PFSK-1 (cell line): ENCODE measurements at regions not wholly inside any gene's neighbourhood (a gene's known extent, or its start where the extent isn't known, plus 50 kb on each side); places are given as distances from the start of the nearest gene placed in this dataset.

ENCODE experiments used
- FOXP2 ChIP-seq: optimal IDR thresholded peaks from 2 replicates; pipeline ENCODE3; 2011; ENCODE audit warnings: borderline replicate concordance, control low read depth, inconsistent platforms; ENCODE audit not compliant: insufficient read depth; ENCODE audit errors: extremely low read length, extremely low read depth
- POLR2AphosphoS5 ChIP-seq: IDR thresholded peaks from 2 replicates; pipeline ENCODE4 v1.6.1; 2012; ENCODE audit warnings: low read depth, mild to moderate bottlenecking, control low read depth, low read length, moderate library complexity
- SIN3A ChIP-seq: IDR thresholded peaks from 2 replicates; pipeline ENCODE4 v1.6.1; 2012; ENCODE audit warnings: mild to moderate bottlenecking, low read length, moderate library complexity, borderline replicate concordance; ENCODE audit not compliant: insufficient read depth
- TAF1 ChIP-seq: IDR thresholded peaks from 2 replicates; pipeline ENCODE4 v1.6.1; 2012; ENCODE audit warnings: low read length, control low read depth, borderline replicate concordance; ENCODE audit not compliant: insufficient read depth
- TF ChIP-seq, protein P1 (sequence below), 2 experiments: IDR thresholded peaks; 2 replicates each; pipeline versions ENCODE4 v1.6.1 to v1.8.0; 2011 to 2012; ENCODE audit warnings: low read depth in 2 of 2, low read length in 2 of 2, control low read depth in 1 of 2, inconsistent platforms in 1 of 2, mild to moderate bottlenecking in 1 of 2, moderate library complexity in 1 of 2; ENCODE audit not compliant: insufficient read depth in 1 of 2

GRCh38 chr12:22932431-22932830 lies 307.5 kb downstream of the ETNK1 start:
- TF ChIP-seq SIN3A (no peak), TAF1 (no peak), FOXP2 (no peak)
- TF ChIP-seq, protein P1, sequence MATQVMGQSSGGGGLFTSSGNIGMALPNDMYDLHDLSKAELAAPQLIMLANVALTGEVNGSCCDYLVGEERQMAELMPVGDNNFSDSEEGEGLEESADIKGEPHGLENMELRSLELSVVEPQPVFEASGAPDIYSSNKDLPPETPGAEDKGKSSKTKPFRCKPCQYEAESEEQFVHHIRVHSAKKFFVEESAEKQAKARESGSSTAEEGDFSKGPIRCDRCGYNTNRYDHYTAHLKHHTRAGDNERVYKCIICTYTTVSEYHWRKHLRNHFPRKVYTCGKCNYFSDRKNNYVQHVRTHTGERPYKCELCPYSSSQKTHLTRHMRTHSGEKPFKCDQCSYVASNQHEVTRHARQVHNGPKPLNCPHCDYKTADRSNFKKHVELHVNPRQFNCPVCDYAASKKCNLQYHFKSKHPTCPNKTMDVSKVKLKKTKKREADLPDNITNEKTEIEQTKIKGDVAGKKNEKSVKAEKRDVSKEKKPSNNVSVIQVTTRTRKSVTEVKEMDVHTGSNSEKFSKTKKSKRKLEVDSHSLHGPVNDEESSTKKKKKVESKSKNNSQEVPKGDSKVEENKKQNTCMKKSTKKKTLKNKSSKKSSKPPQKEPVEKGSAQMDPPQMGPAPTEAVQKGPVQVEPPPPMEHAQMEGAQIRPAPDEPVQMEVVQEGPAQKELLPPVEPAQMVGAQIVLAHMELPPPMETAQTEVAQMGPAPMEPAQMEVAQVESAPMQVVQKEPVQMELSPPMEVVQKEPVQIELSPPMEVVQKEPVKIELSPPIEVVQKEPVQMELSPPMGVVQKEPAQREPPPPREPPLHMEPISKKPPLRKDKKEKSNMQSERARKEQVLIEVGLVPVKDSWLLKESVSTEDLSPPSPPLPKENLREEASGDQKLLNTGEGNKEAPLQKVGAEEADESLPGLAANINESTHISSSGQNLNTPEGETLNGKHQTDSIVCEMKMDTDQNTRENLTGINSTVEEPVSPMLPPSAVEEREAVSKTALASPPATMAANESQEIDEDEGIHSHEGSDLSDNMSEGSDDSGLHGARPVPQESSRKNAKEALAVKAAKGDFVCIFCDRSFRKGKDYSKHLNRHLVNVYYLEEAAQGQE (IDR thresholded peaks at IDR 0.05; ENCODE audit: insufficient read depth in 1 of 2, low read depth in 2 of 2, low read length in 2 of 2), result no peak

DNA sequence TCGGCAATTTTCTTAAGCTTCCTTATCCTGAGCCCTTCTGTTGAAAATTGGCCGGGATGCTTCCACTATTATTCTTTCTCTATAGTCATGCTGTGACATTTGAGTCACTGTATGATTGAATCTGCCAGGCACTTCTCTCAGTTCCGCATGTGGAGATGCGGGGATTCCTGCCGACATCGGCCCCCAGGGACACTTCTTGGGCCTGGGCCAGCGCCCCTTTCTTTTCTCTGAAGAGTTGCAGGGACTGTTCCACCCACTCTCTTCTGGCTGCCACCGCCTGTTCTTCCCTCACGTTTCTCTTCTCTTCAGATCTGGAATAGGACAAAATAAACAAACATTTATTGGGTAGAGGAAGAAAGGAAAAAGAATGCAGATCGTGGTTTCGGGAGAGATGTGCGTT lies 310.1 kb downstream of the ETNK1 start:
- TF ChIP-seq TAF1, result no peak
- TF ChIP-seq FOXP2, result no peak
- no peak for TF ChIP-seq SIN3A

GRCh38 chr12:22935501-22935900 lies 310.5 kb downstream of the ETNK1 start:
- TF ChIP-seq SIN3A, result no peak
- no peak for TF ChIP-seq TAF1
- TF ChIP-seq, protein P1 (IDR thresholded peaks at IDR 0.05; ENCODE audit: insufficient read depth in 1 of 2, low read depth in 2 of 2, low read length in 2 of 2), result no peak
- no peak for TF ChIP-seq FOXP2
- no peak for TF ChIP-seq POLR2AphosphoS5

- TF ChIP-seq FOXP2 (no peak), SIN3A (no peak), TAF1 (no peak), POLR2AphosphoS5 (no peak)
- TF ChIP-seq, protein P1 (IDR thresholded peaks at IDR 0.05; ENCODE audit: insufficient read depth in 1 of 2, low read depth in 2 of 2, low read length in 2 of 2), result no peak
Measured at GRCh38 chr12:22938323-22938722, 313.4 kb downstream of the ETNK1 start.

DNA sequence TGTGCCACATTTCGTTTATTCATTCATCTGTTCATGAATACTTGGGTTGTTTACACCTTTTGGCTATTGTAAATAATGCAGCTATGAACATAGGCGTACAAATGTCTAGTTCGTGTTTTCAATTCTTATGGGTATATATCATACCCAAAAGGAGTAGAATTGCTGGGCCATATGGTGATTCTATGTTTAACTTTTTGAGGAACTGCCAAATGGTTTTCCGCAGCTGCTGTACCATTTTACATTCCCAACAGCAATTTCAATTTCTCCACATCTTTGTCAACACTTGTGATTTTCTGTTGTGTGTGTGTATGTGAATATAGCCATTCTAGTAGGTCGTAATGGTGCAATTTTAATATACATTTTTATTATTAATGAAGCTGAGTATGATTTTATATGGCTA lies 326.2 kb downstream of the ETNK1 start:
- TF ChIP-seq, protein P1 (IDR thresholded peaks at IDR 0.05; ENCODE audit: insufficient read depth in 1 of 2, low read depth in 2 of 2, low read length in 2 of 2), result no peak
- TF ChIP-seq SIN3A (no peak), FOXP2 (no peak), POLR2AphosphoS5 (no peak), TAF1 (no peak)
